Ishikawa (cell line): ENCODE measurements at regions not wholly inside any gene's neighbourhood (a gene's known extent, or its start where the extent isn't known, plus 50 kb on each side); places are given as distances from the start of the nearest gene placed in this dataset.

ENCODE experiments used
- CEBPB ChIP-seq: IDR thresholded peaks from 2 replicates; pipeline ENCODE4 v1.6.1; 2012
- CREB1 ChIP-seq: IDR thresholded peaks from 2 replicates; pipeline ENCODE4 v1.6.1; 2012; ENCODE audit warnings: low read depth
- EGR1 ChIP-seq: IDR thresholded peaks from 2 replicates; pipeline ENCODE4 v1.6.1; 2012
- EP300 ChIP-seq: IDR thresholded peaks from 2 replicates; pipeline ENCODE4 v1.6.1; 2012; ENCODE audit warnings: borderline replicate concordance
- FOXM1 ChIP-seq: IDR thresholded peaks from 2 replicates; pipeline ENCODE4 v1.6.1; 2012; ENCODE audit warnings: low read depth, borderline replicate concordance
- MAX ChIP-seq: IDR thresholded peaks from 2 replicates; pipeline ENCODE4 v1.6.1; 2012
- NFIC ChIP-seq: IDR thresholded peaks from 2 replicates; pipeline ENCODE4 v1.6.1; 2012
- RAD21 ChIP-seq: IDR thresholded peaks from 2 replicates; pipeline ENCODE4 v1.6.1; 2012; ENCODE audit warnings: low read depth
- REST ChIP-seq: IDR thresholded peaks from 2 replicates; pipeline ENCODE4 v1.6.1; 2012; ENCODE audit warnings: low read depth, mild to moderate bottlenecking
- TAF1 ChIP-seq: IDR thresholded peaks from 2 replicates; pipeline ENCODE4 v1.6.1; 2012; ENCODE audit warnings: low read depth, mild to moderate bottlenecking
- TCF12 ChIP-seq: IDR thresholded peaks from 2 replicates; pipeline ENCODE4 v1.6.1; 2012; ENCODE audit warnings: low read depth
- TEAD4 ChIP-seq: IDR thresholded peaks from 2 replicates; pipeline ENCODE4 v1.6.1; 2012
- YY1 ChIP-seq: IDR thresholded peaks from 2 replicates; pipeline ENCODE4 v1.6.1; 2012; ENCODE audit warnings: low read depth
- ZBTB7A ChIP-seq: IDR thresholded peaks from 2 replicates; pipeline ENCODE4 v1.6.1; 2012; ENCODE audit warnings: low read depth
- TF ChIP-seq, protein P1 (sequence below): IDR thresholded peaks from 2 replicates; pipeline ENCODE4 v1.6.1; 2012

DNA sequence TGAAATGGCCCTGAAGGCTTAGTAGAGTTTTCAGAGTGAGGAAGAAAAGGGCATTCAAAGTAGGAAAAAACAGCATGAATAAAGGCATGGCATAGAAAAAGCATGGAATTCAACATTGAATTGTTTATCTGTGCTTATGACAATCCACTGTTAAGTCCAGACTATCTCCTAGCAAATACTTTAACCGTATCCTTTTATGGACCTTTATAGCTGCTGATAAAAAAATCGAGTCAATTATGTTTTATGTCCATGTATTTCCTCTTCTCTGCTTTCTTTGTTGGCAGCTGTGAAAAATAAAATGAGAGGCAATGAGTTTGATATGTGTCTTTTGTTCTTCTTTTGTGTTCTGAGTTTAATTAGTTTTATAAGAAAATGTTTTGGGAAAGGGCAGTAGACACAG is 70.4 kb downstream of the TDRD15 start:
- no peak for TF ChIP-seq RAD21
- no peak for TF ChIP-seq ZBTB7A
- no peak for TF ChIP-seq MAX
- no peak for TF ChIP-seq CREB1
- TF ChIP-seq TCF12 = no peak
- no peak for TF ChIP-seq TAF1
- no peak for TF ChIP-seq EGR1
- no peak for TF ChIP-seq TEAD4
- no peak for TF ChIP-seq REST
- TF ChIP-seq EP300 = no peak
- no peak for TF ChIP-seq YY1
- TF ChIP-seq CEBPB = no peak
- TF ChIP-seq NFIC = no peak
- TF ChIP-seq, protein P1, sequence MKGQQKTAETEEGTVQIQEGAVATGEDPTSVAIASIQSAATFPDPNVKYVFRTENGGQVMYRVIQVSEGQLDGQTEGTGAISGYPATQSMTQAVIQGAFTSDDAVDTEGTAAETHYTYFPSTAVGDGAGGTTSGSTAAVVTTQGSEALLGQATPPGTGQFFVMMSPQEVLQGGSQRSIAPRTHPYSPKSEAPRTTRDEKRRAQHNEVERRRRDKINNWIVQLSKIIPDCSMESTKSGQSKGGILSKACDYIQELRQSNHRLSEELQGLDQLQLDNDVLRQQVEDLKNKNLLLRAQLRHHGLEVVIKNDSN = no peak
- TF ChIP-seq FOXM1 = no peak

- TF ChIP-seq TCF12 = no peak
- no peak for TF ChIP-seq REST
- TF ChIP-seq FOXM1 = no peak
- TF ChIP-seq CREB1 = no peak
- TF ChIP-seq YY1 = no peak
- no peak for TF ChIP-seq TAF1
- TF ChIP-seq EP300 = no peak
- no peak for TF ChIP-seq MAX
- TF ChIP-seq CEBPB = no peak
- TF ChIP-seq NFIC = no peak
- TF ChIP-seq, protein P1 = no peak
- TF ChIP-seq ZBTB7A = no peak
- no peak for TF ChIP-seq EGR1
- no peak for TF ChIP-seq TEAD4
- TF ChIP-seq RAD21 = no peak
Measured at GRCh38 chr2:21194858-21195271, 71.1 kb downstream of the TDRD15 start.

DNA sequence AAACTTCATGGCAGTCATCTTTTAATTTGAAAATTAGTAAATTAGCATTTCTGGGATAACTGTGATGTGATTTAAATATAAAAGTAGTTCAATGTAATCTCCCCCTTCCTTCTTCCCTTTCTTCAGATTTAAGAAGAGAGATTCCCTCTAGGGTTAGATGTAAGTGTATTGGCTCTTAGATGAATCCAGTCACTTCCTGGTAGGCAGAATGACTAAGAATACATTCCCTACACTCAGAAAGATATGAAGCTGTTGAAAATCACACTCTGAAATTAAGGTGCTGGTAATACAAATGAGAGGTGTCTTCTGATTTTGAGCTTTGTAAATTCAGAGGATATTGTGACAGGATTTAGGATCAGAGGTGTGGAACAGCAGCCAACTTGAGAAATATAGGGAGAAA is 71.6 kb downstream of the TDRD15 start:
- TF ChIP-seq, protein P1 = no peak
- no peak for TF ChIP-seq CEBPB
- TF ChIP-seq NFIC = no peak
- no peak for TF ChIP-seq CREB1
- TF ChIP-seq TCF12 = no peak
- no peak for TF ChIP-seq RAD21
- TF ChIP-seq TAF1 = no peak
- TF ChIP-seq FOXM1 = no peak
- no peak for TF ChIP-seq ZBTB7A
- no peak for TF ChIP-seq YY1
- no peak for TF ChIP-seq MAX
- TF ChIP-seq TEAD4 = no peak
- no peak for TF ChIP-seq EGR1
- TF ChIP-seq EP300 = no peak
- TF ChIP-seq REST = no peak

DNA sequence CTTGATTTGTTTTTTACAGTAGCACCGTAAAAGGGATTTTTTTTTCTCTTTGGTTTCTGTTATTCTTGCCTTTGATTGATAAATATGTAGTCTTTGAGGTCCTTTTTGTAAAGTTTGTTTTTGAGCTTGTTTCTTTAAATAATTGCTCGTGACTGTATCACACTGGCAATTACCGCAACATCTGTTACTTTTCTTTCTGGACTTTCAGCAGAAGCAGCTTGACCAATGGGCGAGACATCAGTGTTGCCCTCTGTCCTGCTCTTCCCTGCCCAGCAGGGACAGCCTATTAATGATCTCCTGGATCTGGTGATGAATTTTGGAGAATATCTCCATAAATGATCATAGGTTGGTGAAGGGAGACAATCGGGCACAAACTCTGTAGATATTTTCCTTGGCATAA is 74.9 kb downstream of the TDRD15 start:
- TF ChIP-seq MAX (no peak), RAD21 (no peak), TAF1 (no peak), EGR1 (no peak), ZBTB7A (no peak), EP300 (no peak), FOXM1 (no peak), TEAD4 (no peak), TCF12 (no peak), REST (no peak), NFIC (no peak), CREB1 (no peak), CEBPB (no peak), YY1 (no peak)
- TF ChIP-seq, protein P1 = no peak
